Thymus (tissue), 11 donors: ENCODE measurements at regions not wholly inside any gene's neighbourhood (a gene's known extent, or its start where the extent isn't known, plus 50 kb on each side); places are given as distances from the start of the nearest gene placed in this dataset.

Source experiments
- DNase-seq, 9 donors: peaks; one replicate each; pipeline ENCODE4 v3.0.0-alpha.2; 2013; ENCODE audit warnings: low spot score in 9 of 9, low read depth in 6 of 9, missing footprints in 1 of 9
- H3K27ac ChIP-seq, 2 donors: one replicate each; pipeline ENCODE4 v1.5.1; 2013; ENCODE audit warnings: control low read depth in 1 of 2, low read depth in 1 of 2, low read length in 1 of 2, mild to moderate bottlenecking in 1 of 2, moderate library complexity in 1 of 2
- H3K27me3 ChIP-seq, 2 donors: one replicate each; pipeline ENCODE4 v1.5.1; 2013; ENCODE audit warnings: low read length in 1 of 2; ENCODE audit not compliant: control insufficient read depth in 2 of 2, insufficient read depth in 1 of 2
- H3K36me3 ChIP-seq, 2 donors: one replicate each; pipeline ENCODE4 v1.5.1; 2013; ENCODE audit warnings: low read length in 1 of 2, mild to moderate bottlenecking in 1 of 2, moderate library complexity in 1 of 2; ENCODE audit not compliant: control insufficient read depth in 2 of 2, insufficient read depth in 2 of 2
- H3K4me1 ChIP-seq, 2 donors: one replicate each; pipeline ENCODE4 v1.5.1; 2013; ENCODE audit warnings: low read length in 2 of 2; ENCODE audit not compliant: control insufficient read depth in 2 of 2, insufficient read depth in 2 of 2
- H3K4me3 ChIP-seq, 2 donors: one replicate each; pipeline ENCODE4 v1.5.1; 2013; ENCODE audit warnings: low read length in 2 of 2, control low read depth in 1 of 2, mild to moderate bottlenecking in 1 of 2
- H3K9me3 ChIP-seq, 2 donors: one replicate each; pipeline ENCODE4 v1.5.1; 2013; ENCODE audit warnings: low read length in 1 of 2, mild to moderate bottlenecking in 1 of 2; ENCODE audit not compliant: control insufficient read depth in 2 of 2, insufficient read depth in 1 of 2
- WGBS: extraction: QIAGEN DNeasy Blood & Tissue Kit; methylation state at CpG from one replicate; pipeline ENCODE4 v1.1.7; 2013; 5-methylcytosine and 5-hydroxymethylcytosine counted together
- donor health status: healthy.

- Histone ChIP-seq H3K4me3 (no peak overlapping the region), H3K27me3 (no peaks in the 10 kb centered on the region), H3K9me3 (peaks cover 0 to 7% of the 10 kb centered on the region in 2 donors), H3K36me3 (no peaks in the 10 kb centered on the region), H3K27ac (no peak overlapping the region), H3K4me1 (peaks cover 0 to 2% of the 10 kb centered on the region in 2 donors)
- WGBS = 81% methylated on average over 4 of the region's 4 CpGs
- DNase-seq = no peak
These were observed 153.8 kb downstream of the DEPDC1B start for GRCh38 chr5:60546207-60546606.

- 93% methylated on average over 3 of the region's 3 CpGs for whole genome bisulfite sequencing
- no peaks in the 10 kb centered on the region for H3K27me3 ChIP-seq
- DNase-seq = no peak
- peaks cover 0 to 7% of the 10 kb centered on the region in 2 donors for H3K9me3 ChIP-seq
- peaks cover 0 to 2% of the 10 kb centered on the region in 2 donors for H3K4me1 ChIP-seq
- H3K4me3 ChIP-seq = no peak overlapping the region
- H3K27ac ChIP-seq = no peak overlapping the region
- H3K36me3 ChIP-seq = no peaks in the 10 kb centered on the region
These were observed 154.4 kb downstream of the DEPDC1B start for GRCh38 chr5:60545551-60545950.

- no peak overlapping the region for H3K4me3 ChIP-seq
- H3K4me1 ChIP-seq = peaks cover 0 to 7% of the 10 kb centered on the region in 2 donors
- H3K36me3 ChIP-seq = no peaks in the 10 kb centered on the region
- DNase-seq = no peak
- no peaks in the 10 kb centered on the region for H3K27me3 ChIP-seq
- 95% methylated on average over 2 of the region's 2 CpGs for WGBS
- no peak overlapping the region for H3K27ac ChIP-seq
- H3K9me3 ChIP-seq = peaks cover 0 to 7% of the 10 kb centered on the region in 2 donors
These were observed 155.8 kb downstream of the DEPDC1B start for GRCh38 chr5:60544142-60544541.

GRCh38 chr5:60541980-60542379 is 158.0 kb downstream of the DEPDC1B start:
- Histone ChIP-seq H3K9me3 (no peaks in the 10 kb centered on the region), H3K4me3 (no peak overlapping the region), H3K27me3 (no peaks in the 10 kb centered on the region), H3K27ac (no peak overlapping the region), H3K4me1 (peaks cover 0 to 7% of the 10 kb centered on the region in 2 donors), H3K36me3 (no peaks in the 10 kb centered on the region)
- 94% methylated on average over 2 of the region's 2 CpGs for WGBS
- DNase-seq = no peak

GRCh38 chr5:60540856-60541805 is 158.8 kb downstream of the DEPDC1B start:
- Histone ChIP-seq H3K27ac (no peak overlapping the region), H3K36me3 (no peaks in the 10 kb centered on the region), H3K27me3 (no peaks in the 10 kb centered on the region), H3K4me3 (no peak overlapping the region), H3K9me3 (no peaks in the 10 kb centered on the region), H3K4me1 (peaks cover 0 to 7% of the 10 kb centered on the region in 2 donors)
- DNase-seq = peak in 3 of 9 donors; percentile 13 to 49 (median 15)
- 80% methylated on average over 5 of the region's 5 CpGs for WGBS

GRCh38 chr5:60538955-60539866 is 160.8 kb downstream of the DEPDC1B start:
- DNase-seq = peak in 2 of 9 donors; percentile 23 to 51
- no peak overlapping the region for H3K27ac ChIP-seq
- no peaks in the 10 kb centered on the region for H3K36me3 ChIP-seq
- H3K4me3 ChIP-seq = no peak overlapping the region
- WGBS = 94% methylated on average over 1 of the region's 1 CpG
- no peaks in the 10 kb centered on the region for H3K27me3 ChIP-seq
- no peaks in the 10 kb centered on the region for H3K9me3 ChIP-seq
- peaks cover 0 to 7% of the 10 kb centered on the region in 2 donors for H3K4me1 ChIP-seq

GRCh38 chr5:60538426-60538825 is 161.5 kb downstream of the DEPDC1B start:
- Histone ChIP-seq H3K4me1 (peaks cover 0 to 7% of the 10 kb centered on the region in 2 donors), H3K27me3 (no peaks in the 10 kb centered on the region), H3K9me3 (no peaks in the 10 kb centered on the region), H3K4me3 (no peak overlapping the region), H3K36me3 (no peaks in the 10 kb centered on the region), H3K27ac (no peak overlapping the region)
- WGBS = 94% methylated on average over 2 of the region's 2 CpGs
- DNase-seq = no peak

- Histone ChIP-seq H3K27ac (no peak overlapping the region), H3K36me3 (no peaks in the 10 kb centered on the region), H3K4me1 (peaks cover 0 to 4% of the 10 kb centered on the region in 2 donors), H3K9me3 (no peaks in the 10 kb centered on the region), H3K4me3 (no peak overlapping the region), H3K27me3 (no peaks in the 10 kb centered on the region)
- 96% methylated on average over 2 of the region's 2 CpGs for WGBS
- no peak for DNase-seq
These were observed 164.0 kb downstream of the DEPDC1B start for GRCh38 chr5:60535951-60536350.

GRCh38 chr5:60535198-60535597 is 164.8 kb downstream of the DEPDC1B start:
- no peak for DNase-seq
- Histone ChIP-seq H3K4me3 (no peak overlapping the region), H3K4me1 (peaks cover 0 to 4% of the 10 kb centered on the region in 2 donors), H3K9me3 (no peaks in the 10 kb centered on the region), H3K27me3 (no peaks in the 10 kb centered on the region), H3K27ac (no peak overlapping the region), H3K36me3 (no peaks in the 10 kb centered on the region)
